NT2/D1 (cell line): ENCODE measurements at regions not wholly inside any gene's neighbourhood (a gene's known extent, or its start where the extent isn't known, plus 50 kb on each side); places are given as distances from the start of the nearest gene placed in this dataset.

Experiments used
- DNase-seq: peaks from one replicate; pipeline ENCODE4 v3.0.0-alpha.2; 2011; ENCODE audit warnings: low read depth, low spot score
- H3K27me3 ChIP-seq: 2 replicates; pipeline ENCODE4 v1.6.0; 2011; ENCODE audit warnings: mild to moderate bottlenecking; ENCODE audit not compliant: insufficient read length, insufficient read depth
- H3K36me3 ChIP-seq: 2 replicates; pipeline ENCODE4 v1.6.1; 2011; ENCODE audit warnings: mild to moderate bottlenecking, low read length, mixed read lengths; ENCODE audit not compliant: insufficient read depth, insufficient read length
- H3K4me1 ChIP-seq: 2 replicates; pipeline ENCODE4 v1.5.1; 2011; ENCODE audit not compliant: insufficient read depth, insufficient read length
- H3K4me3 ChIP-seq: 2 replicates; pipeline ENCODE4 v1.5.1; 2011; ENCODE audit warnings: low read depth; ENCODE audit not compliant: insufficient read length
- H3K9ac ChIP-seq: 2 replicates; pipeline ENCODE4 v1.6.0; 2011; ENCODE audit warnings: low read depth; ENCODE audit not compliant: insufficient read length
- H3K9me3 ChIP-seq: 2 replicates; pipeline ENCODE4 v1.5.1; 2011; ENCODE audit warnings: mild to moderate bottlenecking, low read length; ENCODE audit not compliant: insufficient read depth
- SUZ12 ChIP-seq: IDR thresholded peaks from 2 replicates; pipeline ENCODE4 v1.6.1; 2011; ENCODE audit not compliant: insufficient read length, insufficient read depth; ENCODE audit errors: extremely low read depth
- YY1 ChIP-seq: IDR thresholded peaks from 2 replicates; pipeline ENCODE4 v1.6.1; 2011; ENCODE audit not compliant: insufficient read length, insufficient read depth
- ZNF274 ChIP-seq: IDR thresholded peaks from 2 replicates; pipeline ENCODE4 v1.6.1; 2011; ENCODE audit warnings: mild to moderate bottlenecking, low read depth, low read length

- H3K4me3 ChIP-seq: no peak overlapping the region
- H3K9me3 ChIP-seq: no peaks in the 10 kb centered on the region
- no peaks in the 10 kb centered on the region for H3K36me3 ChIP-seq
- H3K27me3 ChIP-seq: no peaks in the 10 kb centered on the region
- DNase-seq: peak; percentile 27
- no peak for TF ChIP-seq ZNF274
- no peaks in the 10 kb centered on the region for H3K4me1 ChIP-seq
- no peak overlapping the region for H3K9ac ChIP-seq
Observed at GRCh38 chr13:32902874-32903273, 113.3 kb upstream of the KL start.

DNA sequence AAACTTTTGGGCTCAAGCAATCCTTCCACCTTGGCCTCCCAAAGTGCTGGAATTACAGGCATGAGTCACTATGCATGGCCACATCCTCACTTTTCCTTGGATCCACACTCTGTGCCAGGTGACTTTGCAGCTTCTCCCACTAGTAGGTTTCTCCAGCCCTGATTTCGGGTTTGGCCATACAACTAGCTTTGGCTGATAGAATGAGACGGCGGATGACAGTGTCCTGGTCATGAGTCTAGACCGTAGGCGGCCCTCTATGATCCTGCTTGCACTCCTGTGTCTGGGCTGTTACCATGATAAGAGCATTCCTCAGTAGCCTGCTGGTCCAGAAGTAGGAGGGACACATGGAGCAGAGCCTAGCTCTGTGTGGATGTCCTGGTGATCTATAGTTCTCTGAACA is 112.5 kb upstream of the KL start:
- H3K36me3 ChIP-seq: no peaks in the 10 kb centered on the region
- H3K4me1 ChIP-seq: no peaks in the 10 kb centered on the region
- H3K9ac ChIP-seq: no peak overlapping the region
- no peaks in the 10 kb centered on the region for H3K9me3 ChIP-seq
- DNase-seq: no peak
- no peaks in the 10 kb centered on the region for H3K27me3 ChIP-seq
- H3K4me3 ChIP-seq: no peak overlapping the region
- no peak for TF ChIP-seq YY1

- Histone ChIP-seq H3K9ac (no peak overlapping the region), H3K4me3 (no peak overlapping the region), H3K36me3 (no peaks in the 10 kb centered on the region), H3K9me3 (no peaks in the 10 kb centered on the region), H3K4me1 (no peaks in the 10 kb centered on the region), H3K27me3 (no peaks in the 10 kb centered on the region)
- TF ChIP-seq ZNF274 (no peak), YY1 (no peak), SUZ12 (no peak)
- DNase-seq: no peak
Observed at GRCh38 chr13:32904266-32904665, 112.0 kb upstream of the KL start.

DNA sequence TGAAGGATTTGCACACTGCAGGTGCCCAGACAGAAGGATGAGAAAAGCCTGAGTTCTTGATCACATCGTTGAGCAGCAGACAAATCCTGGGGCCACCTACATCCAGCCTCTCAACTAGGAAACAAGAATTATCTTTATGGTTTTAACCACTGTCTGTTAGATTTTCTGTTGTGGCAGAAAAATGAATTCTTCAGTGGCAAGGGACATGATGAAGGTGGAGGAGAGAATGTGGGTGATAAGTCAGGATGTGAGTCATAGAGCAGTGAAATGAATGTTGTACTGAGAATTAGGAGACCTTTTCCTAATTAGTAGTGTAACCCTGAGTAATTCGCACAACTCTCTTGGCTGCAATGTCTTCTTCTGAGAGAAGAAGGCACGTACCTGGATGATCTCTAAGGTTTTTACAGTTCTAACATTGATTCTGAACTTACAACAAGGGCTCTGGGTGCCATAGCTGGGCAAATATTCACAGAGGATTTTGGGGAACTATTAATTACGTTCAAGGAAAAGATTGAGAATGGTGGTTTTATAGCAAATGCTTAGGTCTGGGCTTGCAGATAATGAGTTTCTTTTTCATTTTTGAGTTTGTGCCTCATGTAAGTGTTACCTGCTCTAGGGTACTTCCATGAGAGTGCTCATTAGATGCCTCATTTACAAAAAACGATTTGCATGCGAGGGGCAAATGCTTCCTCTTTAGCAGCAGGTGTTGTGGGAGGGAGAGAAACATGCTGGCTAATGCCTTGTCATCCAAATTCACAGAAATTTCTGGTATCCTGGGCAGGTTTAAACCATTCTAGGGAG is 111.0 kb upstream of the KL start:
- Histone ChIP-seq H3K4me3 (no peak overlapping the region), H3K36me3 (no peaks in the 10 kb centered on the region), H3K9ac (no peak overlapping the region), H3K9me3 (no peaks in the 10 kb centered on the region), H3K4me1 (no peaks in the 10 kb centered on the region), H3K27me3 (no peaks in the 10 kb centered on the region)
- DNase-seq: no peak
- no peak for TF ChIP-seq SUZ12

DNA sequence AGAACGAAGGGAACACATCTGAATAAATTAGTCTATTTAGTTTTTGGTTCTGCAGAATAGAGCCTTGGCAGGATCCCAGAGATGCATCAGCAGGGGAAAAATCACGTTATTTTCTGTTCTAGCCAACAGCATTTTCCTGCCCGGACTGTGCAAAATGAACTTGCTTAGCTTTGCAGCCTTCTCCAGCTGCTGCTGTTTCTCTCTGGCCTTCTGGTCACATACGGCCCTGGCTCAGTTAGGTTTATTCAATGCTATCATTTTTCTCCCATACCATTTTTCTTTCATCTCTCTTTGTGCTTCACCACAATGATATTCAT is 110.4 kb upstream of the KL start:
- no peak for TF ChIP-seq YY1
- no peak for TF ChIP-seq ZNF274
- TF ChIP-seq SUZ12: no peak
- Histone ChIP-seq H3K9ac (no peak overlapping the region), H3K9me3 (no peaks in the 10 kb centered on the region), H3K4me1 (no peaks in the 10 kb centered on the region), H3K36me3 (no peaks in the 10 kb centered on the region), H3K27me3 (no peaks in the 10 kb centered on the region), H3K4me3 (no peak overlapping the region)
- DNase-seq: no peak

DNA sequence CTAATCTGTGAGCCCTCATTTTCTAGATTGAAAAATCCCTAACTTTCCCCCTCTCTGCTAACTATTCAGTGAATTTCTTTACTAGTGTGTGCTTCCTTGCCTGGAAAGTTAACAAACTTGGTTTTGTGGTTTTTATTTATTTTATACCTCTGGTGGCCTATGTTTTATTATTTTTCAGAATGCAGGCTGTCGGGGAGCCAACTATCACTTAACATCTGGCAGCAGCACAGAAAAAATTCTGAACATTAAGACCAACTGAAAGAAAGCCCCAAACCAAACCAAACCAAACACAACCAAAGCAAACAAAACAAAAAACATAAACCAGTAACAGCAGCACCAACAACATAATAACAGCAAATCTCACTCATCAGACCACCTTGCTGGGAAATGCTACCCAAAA is 109.0 kb upstream of the KL start:
- Histone ChIP-seq H3K9me3 (no peaks in the 10 kb centered on the region), H3K4me3 (no peak overlapping the region), H3K4me1 (no peaks in the 10 kb centered on the region), H3K36me3 (no peaks in the 10 kb centered on the region), H3K9ac (no peak overlapping the region), H3K27me3 (no peaks in the 10 kb centered on the region)
- no peak for DNase-seq
- no peak for TF ChIP-seq ZNF274

GRCh38 chr13:32910530-32910929 is 105.7 kb upstream of the KL start:
- no peaks in the 10 kb centered on the region for H3K9me3 ChIP-seq
- no peak for DNase-seq
- H3K9ac ChIP-seq: no peak overlapping the region
- H3K36me3 ChIP-seq: no peaks in the 10 kb centered on the region
- H3K4me3 ChIP-seq: no peak overlapping the region
- H3K27me3 ChIP-seq: no peaks in the 10 kb centered on the region
- TF ChIP-seq SUZ12 (no peak), YY1 (no peak), ZNF274 (no peak)
- H3K4me1 ChIP-seq: no peaks in the 10 kb centered on the region

GRCh38 chr13:32911506-32911905 is 104.7 kb upstream of the KL start:
- no peaks in the 10 kb centered on the region for H3K27me3 ChIP-seq
- DNase-seq: no peak
- H3K9me3 ChIP-seq: no peaks in the 10 kb centered on the region
- H3K4me3 ChIP-seq: no peak overlapping the region
- TF ChIP-seq ZNF274 (no peak), SUZ12 (no peak), YY1 (no peak)
- no peaks in the 10 kb centered on the region for H3K4me1 ChIP-seq
- no peak overlapping the region for H3K9ac ChIP-seq
- H3K36me3 ChIP-seq: no peaks in the 10 kb centered on the region
